Stimulated activated CD4-positive, alpha-beta T cell treated with anti-CD3 and anti-CD28 coated beads, TNF-alpha, amount 100 ng/mL, for 4 hours (primary cell): ENCODE measurements at regions not wholly inside any gene's neighbourhood (a gene's known extent, or its start where the extent isn't known, plus 50 kb on each side); places are given as distances from the start of the nearest gene placed in this dataset.
"Not testable (repeated sequence)": the region's sequence is repeated elsewhere in the genome, so short reads cannot be mapped to it uniquely, and the experiment has no call there.

Experiments
- DNase-seq, 3 experiments: peaks; one replicate each; pipeline ENCODE4 v3.0.0-alpha.2; 2020; ENCODE audit warnings: low read depth in 3 of 3

DNA sequence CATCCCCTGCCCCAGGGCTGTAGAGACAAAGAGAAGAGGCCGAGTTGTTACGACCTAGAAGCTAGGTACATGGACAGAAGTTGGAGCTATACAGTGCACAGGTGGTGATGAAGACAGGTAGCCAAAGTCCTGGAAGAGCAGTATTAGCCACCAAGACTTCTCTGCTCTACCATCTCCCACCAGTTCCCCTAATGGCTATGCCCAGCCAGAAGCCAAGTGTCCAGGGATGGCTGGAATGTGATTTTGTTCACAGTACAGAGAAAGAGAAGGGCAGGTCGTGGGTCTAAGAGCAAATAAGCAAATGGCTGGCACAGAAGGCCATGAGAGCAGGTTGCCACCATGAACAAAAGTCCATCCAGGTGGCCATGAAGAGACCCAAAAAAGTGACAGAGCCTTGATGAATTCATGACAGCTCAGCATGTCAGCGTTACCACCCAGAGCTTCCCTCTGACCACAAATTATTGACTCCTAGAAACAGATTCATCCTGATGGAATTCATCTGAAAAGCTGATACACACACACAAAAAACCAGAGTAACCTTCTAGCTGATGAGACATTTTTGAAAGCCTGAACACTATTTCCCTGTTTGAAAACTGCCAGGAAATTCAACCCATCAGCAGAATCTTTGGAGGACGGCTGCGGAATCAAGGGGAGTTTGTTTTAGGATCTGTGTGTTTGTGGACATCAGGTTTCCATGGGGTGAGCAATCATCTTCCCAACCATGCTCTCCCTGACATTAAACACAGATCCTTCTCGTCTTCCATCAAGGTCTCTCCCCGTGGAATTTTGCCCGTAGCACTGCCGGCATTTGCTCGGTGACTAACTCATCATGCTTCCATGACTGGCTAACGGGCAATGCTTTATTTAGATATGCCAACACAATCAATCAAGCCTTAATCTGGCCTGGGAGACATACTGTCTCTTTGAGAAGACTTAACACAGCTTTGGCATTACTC lies 906.7 kb upstream of the AUTS2 start:
- no peak for DNase-seq

- no peak for DNase-seq
These were observed 905.8 kb upstream of the AUTS2 start for GRCh38 chr7:68692511-68692910.

GRCh38 chr7:68694656-68695055 lies 903.6 kb upstream of the AUTS2 start:
- DNase-seq, result no peak

DNA sequence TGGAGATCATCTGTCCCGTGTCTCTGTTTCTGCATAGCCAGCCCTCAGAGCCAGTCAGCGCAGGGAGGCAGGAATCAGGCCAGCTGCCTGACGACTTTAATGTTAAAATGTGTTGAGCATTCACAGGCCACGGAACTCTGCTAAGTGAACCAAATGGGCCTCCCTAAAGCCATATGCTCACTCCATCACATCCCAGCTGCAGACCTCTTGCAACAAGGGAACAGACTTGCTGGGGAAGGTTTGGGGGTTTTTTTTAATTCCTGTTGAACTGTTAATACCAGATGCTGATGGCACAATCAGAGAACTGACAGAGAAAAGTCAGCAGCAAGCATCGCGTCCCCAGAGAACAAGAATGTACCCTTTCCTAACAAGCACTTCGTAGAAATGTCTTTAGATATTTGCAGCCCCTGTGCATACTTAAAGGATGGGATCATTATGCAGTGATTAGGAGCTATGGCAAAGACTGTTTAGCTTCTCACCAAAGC lies 900.4 kb upstream of the AUTS2 start:
- no peak for DNase-seq

GRCh38 chr7:68699090-68699711 lies 899.1 kb upstream of the AUTS2 start:
- DNase-seq, result no peak

GRCh38 chr7:68700414-68700813 lies 897.9 kb upstream of the AUTS2 start:
- DNase-seq, result no peak

DNA sequence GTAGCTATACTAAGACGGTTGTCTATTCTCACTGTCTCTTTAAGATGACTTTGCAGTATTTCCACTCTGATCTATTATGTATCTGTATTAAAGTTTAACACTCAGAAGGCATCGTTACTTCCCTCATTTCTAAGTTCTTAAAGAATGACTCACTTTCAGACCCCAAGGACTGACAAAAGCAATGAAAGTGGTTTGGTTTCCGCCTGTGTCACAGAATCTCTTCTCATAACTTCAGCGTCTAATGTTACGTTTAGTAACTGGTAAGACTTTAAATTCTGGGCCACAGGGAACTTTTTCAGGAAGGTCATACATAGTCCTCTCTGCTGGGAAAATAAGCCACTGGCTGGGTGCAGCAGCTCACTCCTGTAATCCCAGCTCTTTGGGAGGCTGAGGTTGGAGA lies 892.0 kb upstream of the AUTS2 start:
- DNase-seq, result no peak

DNA sequence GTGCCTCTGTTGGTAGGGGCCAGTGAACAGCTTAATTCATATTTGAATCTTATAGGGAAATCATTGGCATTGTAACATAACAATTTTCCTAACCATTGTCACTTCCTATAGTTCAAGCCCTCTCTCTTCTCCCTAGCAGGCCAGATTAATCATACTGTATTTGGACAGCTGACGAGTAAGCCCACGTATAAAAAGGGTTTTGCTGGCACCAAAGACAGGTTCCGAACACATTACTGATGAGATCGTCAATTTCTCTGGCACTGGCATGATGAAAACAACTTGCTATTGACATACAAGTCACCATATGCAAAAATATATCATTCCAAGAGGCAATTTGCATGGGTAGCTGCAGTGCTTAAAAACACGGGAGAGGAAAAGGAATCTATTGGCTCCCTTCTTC lies 891.1 kb upstream of the AUTS2 start:
- no peak for DNase-seq

DNA sequence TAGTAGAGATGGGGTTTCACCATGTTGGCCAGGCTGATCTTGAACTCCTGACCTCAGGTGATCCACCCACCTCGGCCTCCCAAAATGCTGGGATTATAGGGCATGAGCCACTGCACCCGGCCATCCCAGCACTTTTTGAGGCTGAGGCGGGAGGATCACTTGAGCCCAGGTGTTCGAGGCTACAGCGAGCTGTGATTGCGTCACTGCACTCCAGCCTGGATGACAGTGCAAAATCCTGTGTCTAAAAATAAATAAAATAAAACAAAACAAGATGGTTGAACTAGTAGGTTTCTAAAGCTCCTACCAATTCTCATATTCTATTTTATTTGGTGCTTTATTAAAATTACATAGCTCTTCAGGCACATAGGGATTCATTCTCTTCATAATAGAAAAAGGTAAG lies 890.3 kb upstream of the AUTS2 start:
- DNase-seq, result no peak

GRCh38 chr7:68712956-68713495 lies 885.2 kb upstream of the AUTS2 start:
- no peak for DNase-seq

DNA sequence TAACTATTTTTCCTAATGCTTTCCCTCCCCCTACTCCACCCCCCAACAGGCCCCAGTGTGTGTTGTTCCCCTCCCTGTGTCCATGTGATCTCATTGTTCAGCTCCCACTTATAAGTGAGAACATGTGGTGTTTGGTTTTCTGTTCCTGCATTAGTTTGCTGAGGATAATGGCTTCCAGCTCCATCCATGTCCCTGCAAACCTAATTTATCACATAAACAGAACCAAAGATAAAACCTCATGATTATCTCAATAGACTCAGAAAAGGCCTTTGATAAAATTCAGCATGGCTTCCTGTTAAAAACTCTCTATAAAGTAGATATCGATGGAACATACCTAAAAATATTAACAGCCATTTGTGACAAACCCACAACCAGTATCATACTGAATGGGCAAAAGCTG lies 884.1 kb upstream of the AUTS2 start:
- not testable (repeated sequence) for DNase-seq

GRCh38 chr7:68715907-68716306 lies 882.4 kb upstream of the AUTS2 start:
- DNase-seq, result no peak

GRCh38 chr7:68717176-68717575 lies 881.1 kb upstream of the AUTS2 start:
- no peak for DNase-seq

GRCh38 chr7:68718097-68718551 lies 880.2 kb upstream of the AUTS2 start:
- DNase-seq, result no peak

- no peak for DNase-seq
These were observed 877.6 kb upstream of the AUTS2 start for GRCh38 chr7:68720697-68721096.

DNA sequence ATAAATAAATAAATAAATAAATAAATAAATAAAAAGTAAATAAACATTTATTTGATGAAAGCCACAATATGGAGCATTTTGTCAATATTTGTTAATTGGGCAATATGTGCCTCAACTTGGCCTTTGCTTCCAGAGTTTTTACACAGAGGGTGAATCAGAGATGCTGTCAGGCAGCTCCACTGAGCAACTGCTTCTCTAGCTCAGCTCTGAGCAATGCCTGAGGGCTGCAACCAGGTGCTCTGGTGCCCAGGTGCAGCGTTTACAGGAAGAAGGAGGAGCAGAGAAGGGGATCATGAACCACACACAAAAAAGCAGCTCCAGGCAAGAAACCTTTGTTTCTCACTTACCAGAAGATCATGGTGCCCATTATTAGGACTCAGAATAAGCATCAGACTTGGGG lies 876.2 kb upstream of the AUTS2 start:
- no peak for DNase-seq

DNA sequence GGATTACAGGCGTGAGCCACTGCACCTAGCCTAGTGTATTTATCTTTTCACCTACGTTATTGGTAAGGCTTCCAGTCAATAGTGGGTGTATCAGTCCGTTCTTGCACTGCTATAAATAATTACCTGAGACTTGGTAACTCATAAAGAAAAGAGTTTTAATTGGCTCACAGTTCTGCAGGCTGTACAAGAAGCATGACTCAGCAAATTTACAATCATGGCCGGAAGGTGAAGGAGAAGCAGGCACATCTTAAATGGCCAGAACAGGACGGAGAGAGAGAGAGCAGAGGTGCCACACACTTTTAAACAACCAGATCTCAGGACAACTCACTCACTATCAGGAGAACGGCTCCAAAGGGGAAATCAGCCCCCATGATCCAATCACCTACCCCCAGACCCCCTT lies 873.3 kb upstream of the AUTS2 start:
- no peak for DNase-seq

GRCh38 chr7:68725843-68726785 lies 872.2 kb upstream of the AUTS2 start:
- DNase-seq, result no peak

GRCh38 chr7:68728720-68729119 lies 869.6 kb upstream of the AUTS2 start:
- DNase-seq, result not testable (repeated sequence)

- DNase-seq, result no peak
These were observed 868.9 kb upstream of the AUTS2 start for GRCh38 chr7:68729371-68729770.

GRCh38 chr7:68730194-68730593 lies 868.1 kb upstream of the AUTS2 start:
- no peak for DNase-seq

GRCh38 chr7:68730964-68731363 lies 867.3 kb upstream of the AUTS2 start:
- DNase-seq, result no peak
